H9 (cell line): ENCODE measurements at regions not wholly inside any gene's neighbourhood (a gene's known extent, or its start where the extent isn't known, plus 50 kb on each side); places are given as distances from the start of the nearest gene placed in this dataset.

ENCODE experiments used
- DNase-seq: peaks from one replicate; pipeline ENCODE4 v3.0.0-alpha.2; 2017
- H2AFZ ChIP-seq: one replicate; pipeline ENCODE4 v1.6.1; 2013; ENCODE audit warnings: mild to moderate bottlenecking, low read length, control low read depth, moderate library complexity
- H2AK5ac ChIP-seq: 2 replicates; pipeline ENCODE4 v1.6.1; 2013; ENCODE audit warnings: low read length, control low read depth, mixed read lengths; ENCODE audit not compliant: insufficient read length
- H2BK120ac ChIP-seq: one replicate; pipeline ENCODE4 v1.6.1; 2013; ENCODE audit warnings: low read depth, mild to moderate bottlenecking, low read length, control low read depth, inconsistent platforms; ENCODE audit not compliant: poor library complexity, severe bottlenecking
- H2BK12ac ChIP-seq: 2 replicates; pipeline ENCODE4 v1.6.1; 2013; ENCODE audit warnings: low read length, control low read depth, mixed read lengths, low read depth; ENCODE audit not compliant: insufficient read length
- H2BK15ac ChIP-seq: 2 replicates; pipeline ENCODE4 v1.6.1; 2013; ENCODE audit warnings: low read depth, low read length, control low read depth
- H2BK20ac ChIP-seq: one replicate; pipeline ENCODE4 v1.6.1; 2013; ENCODE audit warnings: low read depth, mild to moderate bottlenecking, low read length, control low read depth, inconsistent platforms; ENCODE audit not compliant: poor library complexity, severe bottlenecking
- H2BK5ac ChIP-seq: 2 replicates; pipeline ENCODE4 v1.6.1; 2013; ENCODE audit warnings: low read length, control low read depth, mixed read lengths; ENCODE audit not compliant: insufficient read length
- H3K14ac ChIP-seq: 2 replicates; pipeline ENCODE4 v1.6.1; 2013; ENCODE audit warnings: low read length, control low read depth; ENCODE audit not compliant: insufficient read depth
- H3K18ac ChIP-seq: 2 replicates; pipeline ENCODE4 v1.6.1; 2013; ENCODE audit warnings: low read depth, mild to moderate bottlenecking, mixed read lengths, low read length, control low read depth; ENCODE audit not compliant: insufficient read length
- H3K23ac ChIP-seq: 2 replicates; pipeline ENCODE4 v1.6.1; 2013; ENCODE audit warnings: low read length, control low read depth, mixed read lengths, low read depth; ENCODE audit not compliant: insufficient read length
- H3K23me2 ChIP-seq: 2 replicates; pipeline ENCODE4 v1.6.1; 2013; ENCODE audit warnings: low read depth, mild to moderate bottlenecking, mixed read lengths, low read length, control low read depth; ENCODE audit not compliant: insufficient read length, poor library complexity, severe bottlenecking
- H3K27ac ChIP-seq: 2 replicates; pipeline ENCODE4 v1.5.1; 2013; ENCODE audit warnings: low read length, control low read depth, mixed read lengths, low read depth; ENCODE audit not compliant: insufficient read length
- H3K27me3 ChIP-seq: 2 replicates; pipeline ENCODE4 v1.6.1; 2013; ENCODE audit warnings: low read length, control low read depth, inconsistent platforms; ENCODE audit not compliant: insufficient read depth
- H3K4ac ChIP-seq: 2 replicates; pipeline ENCODE4 v1.6.1; 2013; ENCODE audit warnings: low read depth, mild to moderate bottlenecking, control low read depth, inconsistent platforms, low read length, moderate library complexity
- H3K4me1 ChIP-seq: 2 replicates; pipeline ENCODE4 v1.6.1; 2013; ENCODE audit warnings: low read length, control low read depth, inconsistent platforms; ENCODE audit not compliant: insufficient read depth
- H3K4me2 ChIP-seq: 2 replicates; pipeline ENCODE4 v1.6.1; 2013; ENCODE audit warnings: low read length, control low read depth, mixed read lengths; ENCODE audit not compliant: insufficient read length, insufficient read depth
- H3K56ac ChIP-seq: 2 replicates; pipeline ENCODE4 v1.6.1; 2013; ENCODE audit warnings: low read depth, mild to moderate bottlenecking, mixed read lengths, low read length, control low read depth; ENCODE audit not compliant: insufficient read length
- H3K79me1 ChIP-seq: 2 replicates; pipeline ENCODE4 v1.6.1; 2013; ENCODE audit warnings: low read depth, mild to moderate bottlenecking, moderate library complexity, low read length, control low read depth, inconsistent platforms; ENCODE audit not compliant: insufficient read depth, poor library complexity, severe bottlenecking
- H3K79me2 ChIP-seq: 2 replicates; pipeline ENCODE4 v1.6.1; 2013; ENCODE audit warnings: low read length, control low read depth, inconsistent platforms; ENCODE audit not compliant: insufficient read depth
- H3K9ac ChIP-seq: 2 replicates; pipeline ENCODE4 v1.6.1; 2013; ENCODE audit warnings: low read length, control low read depth, mixed read lengths; ENCODE audit not compliant: insufficient read length; ENCODE audit errors: extremely low read depth
- H3K9me3 ChIP-seq: one replicate; pipeline ENCODE4 v1.6.1; 2013; ENCODE audit warnings: low read depth, low read length, inconsistent platforms; ENCODE audit not compliant: control insufficient read depth
- H3T11ph ChIP-seq: one replicate; pipeline ENCODE4 v1.6.1; 2013; ENCODE audit warnings: mild to moderate bottlenecking, low read length, control low read depth, inconsistent platforms
- H4K20me1 ChIP-seq: one replicate; pipeline ENCODE4 v1.6.1; 2013; ENCODE audit not compliant: control insufficient read depth, insufficient read length, insufficient read depth
- H4K5ac ChIP-seq: 2 replicates; pipeline ENCODE4 v1.6.1; 2013; ENCODE audit warnings: low read depth, mild to moderate bottlenecking, mixed read lengths, low read length, control low read depth; ENCODE audit not compliant: insufficient read length
- H4K8ac ChIP-seq: replicated peaks from 2 replicates; pipeline ENCODE4 v1.6.1; 2013; ENCODE audit warnings: low read length, control low read depth, mixed read lengths, low read depth; ENCODE audit not compliant: insufficient read length
- H4K91ac ChIP-seq: 2 replicates; pipeline ENCODE4 v1.6.1; 2013; ENCODE audit warnings: low read depth, mild to moderate bottlenecking, moderate library complexity, mixed read lengths, low read length, control low read depth; ENCODE audit not compliant: insufficient read length
- H3K27ac Mint-ChIP-seq, 3 experiments: 2 replicates in 2 of 3; 3 replicates in 1 of 3; pipeline ENCODE4 v1.8.0; 2020 to 2021; ENCODE audit warnings: mixed read lengths in 3 of 3, mild to moderate bottlenecking in 1 of 3, moderate library complexity in 1 of 3
- H3K27me3 Mint-ChIP-seq: 2 replicates; pipeline ENCODE4 v1.8.0; 2021; ENCODE audit warnings: low read depth, mild to moderate bottlenecking, moderate library complexity, mixed read lengths
- H3K36me3 Mint-ChIP-seq, 3 experiments: 2 replicates in 2 of 3; 3 replicates in 1 of 3; pipeline ENCODE4 v1.8.0; 2020 to 2021; ENCODE audit warnings: low read depth in 3 of 3, mixed read lengths in 3 of 3; ENCODE audit not compliant: insufficient read depth in 1 of 3
- H3K4me1 Mint-ChIP-seq, 2 experiments: 2 replicates each; pipeline ENCODE4 v1.8.0; 2020; ENCODE audit warnings: mixed read lengths in 2 of 2
- H3K4me3 Mint-ChIP-seq, 2 experiments: 2 replicates in 1 of 2; 3 replicates in 1 of 2; pipeline ENCODE4 v1.8.0; 2020 to 2021; ENCODE audit warnings: mild to moderate bottlenecking in 2 of 2, mixed read lengths in 2 of 2, moderate library complexity in 1 of 2
- H3K9me3 Mint-ChIP-seq, 2 experiments: 2 replicates in 1 of 2; 3 replicates in 1 of 2; pipeline ENCODE4 v1.8.0; 2020; ENCODE audit warnings: mild to moderate bottlenecking in 2 of 2, mixed read lengths in 2 of 2, moderate library complexity in 1 of 2
- WGBS: extraction: QIAGEN DNeasy Blood & Tissue Kit; methylation state at CpG from one replicate; pipeline ENCODE4 v1.1.7; 2013; ENCODE audit warnings: missing lambda C conversion rate, low lambda C conversion rate, mixed read lengths; ENCODE audit not compliant: insufficient read length; ENCODE audit errors: extremely low coverage; 5-methylcytosine and 5-hydroxymethylcytosine counted together
- TF ChIP-seq, protein P1 (sequence below): fragments of 200-600 bp; sonication (generic); conservative IDR thresholded peaks from 3 replicates; pipeline ENCODE4 v1.8.0; 2021; ENCODE audit warnings: antibody characterized with exemption, mild to moderate bottlenecking

DNA sequence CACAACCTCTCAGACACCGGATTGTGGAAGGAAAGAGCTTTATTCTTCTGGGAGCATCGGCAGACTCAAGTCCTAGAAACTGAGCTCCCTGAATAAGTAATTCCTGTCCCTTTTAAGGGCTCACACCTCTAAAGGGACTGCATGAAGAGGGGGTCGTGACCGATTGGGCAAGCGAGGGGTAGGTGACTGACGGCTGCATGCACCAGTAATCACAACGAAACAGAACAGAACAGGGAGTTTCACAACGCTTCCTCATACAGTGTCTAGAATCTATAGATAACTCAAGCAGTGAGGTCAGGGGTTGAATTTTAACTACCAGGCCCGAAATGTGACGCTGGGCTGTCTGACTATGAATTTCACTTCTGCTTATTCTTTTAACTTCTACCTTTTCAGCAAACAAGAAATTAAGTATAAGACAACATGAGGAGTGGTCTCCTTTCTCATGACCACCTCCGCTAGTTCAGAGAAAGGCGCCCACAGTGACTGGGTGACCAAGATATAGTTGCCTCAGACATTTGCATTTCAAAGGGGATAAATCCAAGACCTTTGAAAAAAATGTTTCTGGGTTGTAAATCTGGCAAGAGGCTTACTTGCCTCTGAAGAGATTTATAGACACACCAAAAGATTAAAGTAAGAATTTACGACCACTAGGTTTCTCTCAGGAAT lies 88.4 kb upstream of the ATF7IP2 start:
- no CpG with 5 or more reads among the region's 13 CpGs for WGBS
- Histone ChIP-seq H3K56ac (no peak overlapping the region), H2BK12ac (no peak overlapping the region), H2BK5ac (no peak overlapping the region), H3K9me3 (peaks cover 5% of the 10 kb centered on the region), H3K18ac (no peak overlapping the region), H3T11ph (no peak overlapping the region), H3K9ac (no peak overlapping the region), H2BK120ac (no peak overlapping the region), H4K91ac (no peak overlapping the region), H2AFZ (no peak overlapping the region), H4K20me1 (no peaks in the 10 kb centered on the region), H3K23me2 (no peaks in the 10 kb centered on the region), H3K79me1 (no peaks in the 10 kb centered on the region), H3K79me2 (no peaks in the 10 kb centered on the region), H3K4me1 (no peaks in the 10 kb centered on the region), H3K27me3 (no peaks in the 10 kb centered on the region), H3K4me2 (no peak overlapping the region), H4K8ac (no peak overlapping the region), H2BK15ac (no peak overlapping the region), H2BK20ac (no peak overlapping the region), H3K14ac (no peak overlapping the region), H3K4ac (no peak overlapping the region), H4K5ac (no peak overlapping the region), H3K27ac (no peak overlapping the region), H3K23ac (no peak overlapping the region), H2AK5ac (no peak overlapping the region)
- Mint-ChIP-seq H3K27ac (no peak overlapping the region), H3K4me3 (no peak overlapping the region), H3K36me3 (peaks cover 6 to 25% (median 17%) of the 10 kb centered on the region in 3 experiments), H3K9me3 (peaks cover 21 to 27% of the 10 kb centered on the region in 2 experiments), H3K4me1 (peaks cover 15 to 16% of the 10 kb centered on the region in 2 experiments), H3K27me3 (no peaks in the 10 kb centered on the region; the same call in none of the 2 replicates)
- no peak for DNase-seq
- TF ChIP-seq, protein P1, sequence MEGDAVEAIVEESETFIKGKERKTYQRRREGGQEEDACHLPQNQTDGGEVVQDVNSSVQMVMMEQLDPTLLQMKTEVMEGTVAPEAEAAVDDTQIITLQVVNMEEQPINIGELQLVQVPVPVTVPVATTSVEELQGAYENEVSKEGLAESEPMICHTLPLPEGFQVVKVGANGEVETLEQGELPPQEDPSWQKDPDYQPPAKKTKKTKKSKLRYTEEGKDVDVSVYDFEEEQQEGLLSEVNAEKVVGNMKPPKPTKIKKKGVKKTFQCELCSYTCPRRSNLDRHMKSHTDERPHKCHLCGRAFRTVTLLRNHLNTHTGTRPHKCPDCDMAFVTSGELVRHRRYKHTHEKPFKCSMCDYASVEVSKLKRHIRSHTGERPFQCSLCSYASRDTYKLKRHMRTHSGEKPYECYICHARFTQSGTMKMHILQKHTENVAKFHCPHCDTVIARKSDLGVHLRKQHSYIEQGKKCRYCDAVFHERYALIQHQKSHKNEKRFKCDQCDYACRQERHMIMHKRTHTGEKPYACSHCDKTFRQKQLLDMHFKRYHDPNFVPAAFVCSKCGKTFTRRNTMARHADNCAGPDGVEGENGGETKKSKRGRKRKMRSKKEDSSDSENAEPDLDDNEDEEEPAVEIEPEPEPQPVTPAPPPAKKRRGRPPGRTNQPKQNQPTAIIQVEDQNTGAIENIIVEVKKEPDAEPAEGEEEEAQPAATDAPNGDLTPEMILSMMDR = no peak
